ENCODE measurements at regions not wholly inside any gene's neighbourhood (a gene's known extent, or its start where the extent isn't known, plus 50 kb on each side); places are given as distances from the start of the nearest gene placed in this dataset.

- TF ChIP-seq YY1 (IDR thresholded peaks at IDR 0.05; ENCODE audit: insufficient read depth, insufficient read length) = no peak
- no peak for TF ChIP-seq SUZ12 (IDR thresholded peaks at IDR 0.05; ENCODE audit: extremely low read depth, insufficient read depth, insufficient read length)
Observed at GRCh38 chr14:40119321-40119720, 687.1 kb upstream of the FBXO33 start.
